T-helper 9 cell (primary cell): ENCODE measurements at regions not wholly inside any gene's neighbourhood (a gene's known extent, or its start where the extent isn't known, plus 50 kb on each side); places are given as distances from the start of the nearest gene placed in this dataset.
"Not testable (repeated sequence)": the region's sequence is repeated elsewhere in the genome, so short reads cannot be mapped to it uniquely, and the experiment has no call there.

Experiments
- DNase-seq: peaks from one replicate; pipeline ENCODE4 v3.0.0-alpha.2; 2020

- DNase-seq = no peak
These were observed 189.6 kb upstream of the E2F8 start for GRCh38 chr11:19430346-19430745.

DNA sequence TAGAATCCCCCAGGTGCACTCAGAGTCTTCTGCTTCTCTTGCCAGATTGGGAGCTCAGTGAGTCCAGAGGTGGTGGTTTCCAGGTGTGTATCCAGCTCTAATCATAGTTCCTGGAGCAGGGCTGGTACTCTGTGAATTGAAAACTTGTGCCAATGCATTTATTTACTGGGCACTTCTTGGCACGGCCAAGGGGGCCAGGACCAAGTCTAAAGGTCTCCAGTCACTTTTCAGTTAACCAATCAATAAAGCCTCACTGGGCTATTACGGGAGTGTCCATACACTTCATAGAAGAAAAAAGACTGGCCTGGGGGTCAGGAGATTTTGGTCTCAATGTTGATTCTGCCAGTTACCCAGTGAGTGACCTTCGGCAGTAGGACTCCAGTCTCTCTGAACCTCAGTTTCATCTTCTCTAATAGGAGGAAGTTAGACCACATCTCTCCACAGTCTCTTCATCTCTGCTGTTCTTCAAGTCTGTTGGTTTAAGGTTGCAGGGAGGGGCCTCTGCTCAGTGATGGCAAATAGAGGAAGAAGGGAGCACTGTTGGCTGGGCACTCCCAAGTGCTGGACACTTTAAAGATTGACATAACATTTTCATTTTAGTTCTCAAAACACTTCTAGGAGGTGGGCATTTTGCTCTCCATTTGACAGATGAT lies 188.5 kb upstream of the E2F8 start:
- DNase-seq = no peak

- DNase-seq = no peak
These were observed 187.7 kb upstream of the E2F8 start for GRCh38 chr11:19428206-19429002.

DNA sequence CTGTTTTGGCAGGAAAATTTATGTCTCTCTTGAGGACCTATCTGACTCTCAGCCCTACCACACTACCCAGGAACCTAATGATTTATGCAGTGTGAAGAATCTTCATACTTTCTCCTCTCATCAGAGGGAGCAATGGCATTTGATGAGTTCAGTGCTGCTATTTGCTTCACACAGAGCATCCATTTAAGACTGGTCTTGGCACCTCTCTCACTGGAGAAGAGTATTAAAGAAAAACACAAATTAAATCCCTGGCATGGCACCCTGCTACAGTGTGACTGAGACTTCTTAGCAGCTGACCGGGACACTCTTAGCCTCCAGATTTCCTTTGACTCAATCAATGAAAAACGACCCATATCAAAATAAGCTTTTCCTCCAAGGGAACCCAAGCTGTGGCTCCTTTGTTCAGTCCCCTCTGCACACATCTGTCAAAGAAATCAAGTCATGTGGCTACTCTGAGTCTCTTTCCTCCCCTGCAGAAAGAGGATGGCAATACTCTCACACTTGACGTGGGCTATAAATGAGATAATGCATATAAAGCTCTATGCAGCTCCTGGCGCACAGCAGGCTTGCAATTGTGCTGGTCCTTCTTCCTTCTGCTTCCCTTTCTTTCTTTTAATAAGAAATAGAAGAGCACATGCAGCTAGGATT lies 186.1 kb upstream of the E2F8 start:
- no peak for DNase-seq

DNA sequence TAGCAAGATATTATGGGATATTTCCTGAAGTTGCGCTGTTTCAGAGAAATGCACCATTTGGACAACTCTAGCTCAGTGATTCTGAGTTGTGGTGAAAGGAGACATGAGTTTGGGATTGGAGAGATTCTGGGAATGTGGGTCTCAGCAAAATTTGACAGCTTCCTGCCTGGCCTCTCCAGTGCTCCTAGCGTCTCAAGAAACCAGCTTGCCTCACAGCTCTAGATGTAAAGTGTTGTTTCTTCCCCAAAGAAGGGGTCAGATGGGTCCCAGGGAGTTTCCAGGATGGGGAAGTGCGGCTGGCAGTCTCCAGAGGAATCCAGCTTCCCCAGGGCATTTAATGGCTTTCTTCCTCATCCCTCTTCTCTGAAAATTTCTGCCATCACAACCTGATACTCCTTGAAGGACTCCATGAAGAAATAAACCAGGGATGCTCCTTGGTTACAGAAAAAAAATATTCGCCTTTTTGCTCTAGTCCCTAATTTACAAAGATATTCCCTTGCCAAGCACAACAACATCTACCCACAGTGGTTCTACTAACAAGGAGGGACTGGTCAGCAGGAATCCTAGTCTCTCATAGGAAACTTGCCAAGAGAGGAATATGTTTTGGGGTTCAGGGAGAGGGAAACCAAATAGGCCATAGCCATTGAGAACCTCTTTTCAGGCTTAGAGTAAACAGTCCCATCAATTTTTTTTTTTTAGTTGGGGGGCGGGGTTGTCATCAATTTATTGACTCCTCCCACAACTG lies 185.4 kb upstream of the E2F8 start:
- DNase-seq = no peak

DNA sequence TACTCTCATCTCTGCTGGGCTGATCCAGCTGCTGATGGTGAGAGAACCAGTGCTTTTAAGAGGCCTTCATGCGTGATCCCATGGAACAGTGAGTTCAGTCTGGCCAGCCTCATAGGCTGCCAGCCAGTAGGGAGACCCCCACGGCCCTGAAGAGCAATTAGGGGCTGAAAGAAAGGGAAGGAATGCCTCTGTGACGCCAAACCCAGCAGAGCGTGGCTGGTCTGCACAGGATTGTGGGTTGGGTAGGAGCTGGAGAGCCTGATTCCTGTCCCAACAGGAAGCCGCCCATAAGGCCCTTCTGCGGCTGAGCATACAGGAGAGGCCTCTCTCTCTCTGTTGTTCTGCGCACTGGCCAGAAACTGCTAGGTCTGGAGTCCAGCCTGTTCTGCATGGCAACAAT lies 181.5 kb upstream of the E2F8 start:
- no peak for DNase-seq

- no peak for DNase-seq
These were observed 180.3 kb upstream of the E2F8 start for GRCh38 chr11:19420868-19421533.

DNA sequence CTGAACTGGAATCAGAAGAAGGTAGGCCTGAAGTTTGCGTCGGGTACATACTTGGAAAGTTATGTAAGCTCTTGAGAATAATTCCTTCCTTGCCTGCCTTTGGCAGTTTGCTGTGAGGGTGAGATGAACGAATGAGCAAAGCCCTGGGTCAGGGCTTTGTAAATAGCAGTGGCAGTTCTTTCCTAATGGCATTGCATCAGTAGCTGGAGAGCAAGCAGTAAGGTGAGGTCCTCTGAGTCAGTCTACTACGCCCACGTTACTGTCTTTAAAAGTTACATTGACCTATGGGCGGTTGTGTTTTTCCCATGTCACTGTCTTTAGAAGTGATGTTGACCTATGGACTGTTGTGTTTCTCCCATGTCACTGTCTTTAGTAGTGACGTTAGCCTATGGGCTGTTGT lies 179.1 kb upstream of the E2F8 start:
- DNase-seq = no peak

DNA sequence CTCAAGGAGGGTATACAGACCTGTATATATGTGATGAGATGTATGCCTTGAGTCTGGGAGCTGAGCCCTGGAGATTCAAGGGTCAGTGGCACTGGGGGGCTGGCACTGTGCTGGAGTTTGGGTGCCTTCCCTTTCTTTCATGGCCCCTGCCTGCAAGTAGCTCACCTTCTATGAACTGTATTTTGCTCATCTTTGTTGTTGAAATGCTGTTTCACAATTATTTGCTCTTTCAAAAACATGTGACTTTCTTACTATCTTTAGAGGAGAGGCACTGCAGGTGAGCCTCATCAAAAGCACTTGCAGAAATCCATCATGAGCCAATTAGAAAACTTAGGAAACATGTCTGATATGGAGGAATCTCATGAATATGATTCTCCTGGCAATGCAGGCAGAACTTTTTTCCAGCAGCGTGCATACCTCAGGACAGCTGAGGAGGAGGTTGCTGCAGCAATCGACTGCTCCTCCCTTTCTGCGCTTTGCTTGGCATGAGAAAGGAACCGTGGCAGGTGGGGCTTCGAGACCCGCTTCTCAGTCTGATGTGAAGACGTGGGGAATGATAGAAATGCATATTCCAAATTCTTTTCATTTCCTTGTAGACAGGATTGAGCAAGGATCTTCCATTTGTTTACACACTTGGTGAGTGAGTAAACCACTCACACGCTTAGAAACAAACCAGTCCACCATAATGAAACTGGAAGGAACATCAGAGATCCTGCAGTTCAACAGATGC lies 178.4 kb upstream of the E2F8 start:
- DNase-seq = no peak

GRCh38 chr11:19418221-19418620 lies 177.5 kb upstream of the E2F8 start:
- DNase-seq = no peak

- not testable (repeated sequence) for DNase-seq
These were observed 171.3 kb upstream of the E2F8 start for GRCh38 chr11:19412070-19412469.

GRCh38 chr11:19410032-19410431 lies 169.3 kb upstream of the E2F8 start:
- no peak for DNase-seq

- no peak for DNase-seq
These were observed 168.6 kb upstream of the E2F8 start for GRCh38 chr11:19409307-19409706.

DNA sequence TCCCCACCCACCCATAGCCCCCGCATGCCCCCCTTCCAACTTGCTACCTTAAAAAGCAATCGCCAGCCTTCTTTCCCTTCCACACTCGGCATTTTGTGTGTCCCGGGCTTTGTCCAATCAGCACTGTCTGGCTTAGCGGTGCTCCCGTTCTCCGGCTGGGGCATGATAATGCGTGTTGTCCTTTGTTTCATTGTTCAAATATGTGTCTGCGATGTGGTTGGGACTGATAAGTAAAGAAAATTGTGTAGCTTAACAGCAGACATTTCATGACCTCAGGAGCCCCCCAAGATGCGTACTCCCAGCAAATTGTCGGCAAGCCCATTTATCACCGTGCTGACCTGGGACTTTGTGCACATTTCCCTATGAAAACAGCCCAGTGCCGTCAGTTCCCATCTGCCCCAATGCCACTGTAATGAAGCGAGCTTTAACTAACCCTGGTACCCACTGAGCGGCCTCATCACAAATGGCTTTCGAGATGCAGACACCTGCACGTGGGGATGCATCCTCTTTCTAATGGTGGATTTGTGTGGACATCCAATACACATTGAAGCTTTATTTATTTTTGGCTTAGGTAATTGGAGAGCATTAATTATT lies 167.0 kb upstream of the E2F8 start:
- DNase-seq = no peak

DNA sequence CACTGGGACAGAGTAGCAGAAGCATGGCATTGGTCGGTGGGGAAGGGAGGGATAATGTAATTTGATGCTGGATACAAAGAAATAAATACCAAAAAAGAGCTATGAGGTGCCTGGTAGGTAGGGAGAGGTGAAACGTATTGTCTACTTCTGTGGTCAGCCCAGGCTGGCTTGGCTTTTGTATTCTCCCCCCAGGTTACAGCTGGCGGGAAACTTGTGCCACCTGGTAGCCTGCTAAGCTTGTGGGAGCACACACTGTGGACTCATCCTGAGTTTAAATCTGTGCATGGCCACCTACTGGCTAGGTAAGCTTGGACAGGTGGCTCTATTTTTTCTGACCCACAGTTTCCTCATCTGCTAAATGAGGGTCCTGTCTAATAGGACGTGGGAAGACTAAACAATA lies 165.2 kb upstream of the E2F8 start:
- no peak for DNase-seq

- DNase-seq = no peak
These were observed 164.0 kb upstream of the E2F8 start for GRCh38 chr11:19404787-19405186.

GRCh38 chr11:19403196-19403895 lies 162.6 kb upstream of the E2F8 start:
- no peak for DNase-seq

GRCh38 chr11:19400296-19400695 lies 159.6 kb upstream of the E2F8 start:
- no peak for DNase-seq

DNA sequence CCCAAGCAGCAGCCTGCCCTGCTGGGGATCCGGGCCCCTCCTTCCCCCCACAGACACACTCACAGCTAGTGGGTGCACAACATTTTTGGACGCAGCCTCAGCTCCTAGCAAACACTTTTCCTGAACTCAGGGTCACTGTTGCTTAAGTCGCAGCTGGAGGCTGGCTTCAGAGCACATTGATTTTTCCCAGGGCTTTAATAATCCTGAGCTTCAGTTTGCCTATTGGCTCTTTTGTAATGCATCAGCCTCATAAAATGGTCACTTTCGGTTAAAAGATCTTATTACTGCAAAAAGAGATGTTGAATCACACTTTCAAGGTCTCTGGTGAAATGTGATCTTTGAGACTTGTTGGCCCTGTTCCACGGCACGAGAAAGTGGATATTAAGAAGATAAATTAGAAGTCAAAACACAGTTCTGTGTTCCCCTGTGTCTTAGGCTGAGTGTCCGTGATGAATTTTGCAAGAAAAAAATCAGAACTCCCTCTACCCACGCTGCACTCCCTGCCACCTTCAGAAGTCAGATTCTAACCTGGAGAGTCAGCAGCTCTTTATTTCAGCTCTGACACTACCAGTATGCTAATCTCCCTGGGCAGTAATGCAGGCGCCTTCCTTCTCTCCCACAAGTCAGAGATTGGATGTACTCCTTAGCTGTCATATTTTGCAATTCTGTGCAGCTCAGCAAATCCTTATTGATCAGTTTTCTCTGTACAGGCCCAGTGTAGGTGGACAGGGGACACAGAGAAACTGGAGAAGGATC lies 158.2 kb upstream of the E2F8 start:
- DNase-seq = no peak

- no peak for DNase-seq
These were observed 157.5 kb upstream of the E2F8 start for GRCh38 chr11:19398273-19398672.
